Brain microvascular endothelial cell (primary cell): ENCODE measurements at regions not wholly inside any gene's neighbourhood (a gene's known extent, or its start where the extent isn't known, plus 50 kb on each side); places are given as distances from the start of the nearest gene placed in this dataset.

Source experiments
- DNase-seq: peaks from one replicate; pipeline ENCODE4 v3.0.0-alpha.2; 2020
- H3K27ac ChIP-seq: fragments of 250-450 bp; sonication (Bioruptor Pico); 2 replicates; pipeline ENCODE4 v1.5.1; 2020; ENCODE audit warnings: mild to moderate bottlenecking, moderate library complexity
- H3K27me3 ChIP-seq: fragments of 250-450 bp; sonication (Bioruptor Pico); replicated peaks from 2 replicates; pipeline ENCODE4 v1.5.1; 2020; ENCODE audit warnings: mild to moderate bottlenecking
- H3K36me3 ChIP-seq: fragments of 250-450 bp; sonication (Bioruptor Pico); replicated peaks from 2 replicates; pipeline ENCODE4 v1.5.1; 2020; ENCODE audit warnings: mild to moderate bottlenecking
- H3K4me3 ChIP-seq: 2 replicates; pipeline ENCODE4 v1.5.1; 2011; ENCODE audit warnings: low read depth, mild to moderate bottlenecking, control low read depth, low read length, moderate library complexity
- CTCF ChIP-seq: IDR thresholded peaks from 2 replicates; pipeline ENCODE4 v1.5.1; 2011; ENCODE audit warnings: low read depth, mild to moderate bottlenecking, moderate library complexity, low read length, control low read depth, inconsistent platforms; ENCODE audit errors: missing control alignments
- in situ Hi-C: cut with HindIII; loops from 2 replicates; pipeline ENCODE4 v1.10.0; 2017; ENCODE audit warnings: low sequenced_read_pairs, low pct_ligation_motif_present

GRCh38 chr11:112617098-112617425 is 344.2 kb upstream of the NCAM1 start:
- H3K4me3 ChIP-seq, result no peak overlapping the region
- no peak overlapping the region for H3K27ac ChIP-seq
- no peaks in the 10 kb centered on the region for H3K36me3 ChIP-seq
- in situ Hi-C loops, result no loop called here
- TF ChIP-seq CTCF, result no peak
- H3K27me3 ChIP-seq, result no peaks in the 10 kb centered on the region
- DNase-seq, result no peak

DNA sequence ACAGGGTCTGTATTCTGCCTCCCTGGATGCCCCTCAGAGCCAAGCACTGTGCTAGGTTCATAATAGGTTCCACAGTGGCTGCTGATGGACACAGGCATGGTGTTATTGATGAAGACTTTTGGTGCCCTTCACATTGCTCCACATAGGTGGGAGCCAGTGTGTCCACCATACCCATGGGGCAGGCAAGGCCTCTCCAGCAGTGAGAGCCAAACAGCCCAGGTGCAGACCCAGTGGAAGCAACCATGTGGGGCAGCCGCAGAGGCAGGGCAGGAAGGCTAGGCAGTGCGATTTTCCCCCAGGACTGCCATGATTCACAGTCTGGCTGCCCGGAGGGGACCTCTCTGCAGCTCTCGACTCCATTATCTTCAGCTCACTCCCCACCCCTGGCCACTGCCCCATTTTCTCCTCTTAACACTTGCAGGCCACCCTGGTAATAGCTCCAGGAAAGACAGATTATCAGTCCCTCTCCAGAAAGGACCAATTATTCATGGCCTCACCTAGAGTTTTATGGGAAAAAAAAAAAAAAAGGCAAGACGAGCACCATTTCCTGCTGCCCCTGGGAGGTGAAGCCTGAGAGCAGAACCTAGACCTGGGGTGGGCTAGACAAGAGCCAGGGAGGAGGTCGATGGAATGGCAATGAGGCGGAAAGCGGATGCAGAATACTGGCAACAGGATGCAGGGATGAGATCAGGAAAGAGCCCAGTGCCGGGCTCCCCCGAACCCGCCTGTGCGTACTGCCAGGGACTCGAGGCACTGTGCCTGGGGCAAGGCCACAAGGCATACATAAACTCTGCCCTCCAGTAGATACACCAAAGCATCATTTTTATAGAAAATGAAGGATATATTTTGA is 343.0 kb upstream of the NCAM1 start:
- no peak for DNase-seq
- TF ChIP-seq CTCF, result no peak
- no peaks in the 10 kb centered on the region for H3K36me3 ChIP-seq
- no peaks in the 10 kb centered on the region for H3K27me3 ChIP-seq
- no peak overlapping the region for H3K4me3 ChIP-seq
- no peak overlapping the region for H3K27ac ChIP-seq
- in situ Hi-C loops, result no loop called here

GRCh38 chr11:112619106-112619505 is 342.1 kb upstream of the NCAM1 start:
- no peak for DNase-seq
- Histone ChIP-seq H3K4me3 (no peak overlapping the region), H3K27me3 (no peaks in the 10 kb centered on the region), H3K27ac (no peak overlapping the region), H3K36me3 (no peaks in the 10 kb centered on the region)
- TF ChIP-seq CTCF, result no peak
- in situ Hi-C loops, result no loop called here

GRCh38 chr11:112620621-112621394 is 340.4 kb upstream of the NCAM1 start:
- no peak for DNase-seq
- Histone ChIP-seq H3K4me3 (no peak overlapping the region), H3K27me3 (no peaks in the 10 kb centered on the region), H3K27ac (no peak overlapping the region), H3K36me3 (no peaks in the 10 kb centered on the region)
- no peak for TF ChIP-seq CTCF
- in situ Hi-C loops, result no loop called here

- in situ Hi-C loops, result no loop called here
- H3K27ac ChIP-seq, result no peak overlapping the region
- no peaks in the 10 kb centered on the region for H3K27me3 ChIP-seq
- no peaks in the 10 kb centered on the region for H3K36me3 ChIP-seq
- TF ChIP-seq CTCF, result no peak
- no peak overlapping the region for H3K4me3 ChIP-seq
- DNase-seq, result no peak
These were observed 338.2 kb upstream of the NCAM1 start for GRCh38 chr11:112623057-112623456.
